HepG2 (cell line): ENCODE measurements at regions not wholly inside any gene's neighbourhood (a gene's known extent, or its start where the extent isn't known, plus 50 kb on each side); places are given as distances from the start of the nearest gene placed in this dataset.

Experiments used
- ATAC-seq: fragments of 200-7000 bp; cut with Tn5 transposase; 3 replicates; pipeline ENCODE4 v1.9.1; 2020; ENCODE audit warnings: mild to moderate bottlenecking, moderate library complexity
- BruUV-seq: library from RNA; stranded (reverse); fragments of 400-500 nt; replicated peaks from 2 replicates; lab custom pipeline; 2021; lab: Mats Ljungman, UMichigan
- CTCF ChIA-PET: fragments of 300-600 bp; formaldehyde crosslinking; extraction: SDS; loops from one replicate; lab custom pipeline; 2021; ENCODE audit warnings: low total read pairs, inconsistent platforms, low intra/inter-chr PET ratio; lab: Yijun Ruan, JAX
- POLR2A ChIA-PET: fragments of 350-600 bp; sonication (Branson Sonifier 250); formaldehyde crosslinking; loops from one replicate; lab custom pipeline; 2020; ENCODE audit warnings: antibody characterized with exemption, inconsistent platforms; lab: Yijun Ruan, JAX
- DNase-seq: peaks from one replicate; pipeline ENCODE4 v3.0.0-alpha.2; 2015; ENCODE audit warnings: low spot score
- FAIRE-seq: peaks from 3 replicates; lab custom pipeline; 2011; peaks lifted over from hg19 to GRCh38; lab: Jason Lieb, UNC
- H2AFZ ChIP-seq: one replicate; pipeline ENCODE4 v1.6.1; 2011; ENCODE audit warnings: low read length, inconsistent platforms
- H3K27ac ChIP-seq: fragments of 300-600 bp; 3 replicates; pipeline ENCODE4 v1.8.0; 2011; ENCODE audit warnings: mixed run types, mild to moderate bottlenecking, mixed read lengths, low read length, inconsistent platforms; ENCODE audit not compliant: insufficient read depth; ENCODE audit errors: extremely low read length
- H3K27me3 ChIP-seq, 2 experiments: fragments of 200-600 bp in 1 of 2; 2 replicates in 1 of 2; 3 replicates in 1 of 2; pipeline versions ENCODE4 v1.6.0 to v1.8.0; 2011; ENCODE audit warnings: low read length in 2 of 2, mild to moderate bottlenecking in 2 of 2, moderate library complexity in 2 of 2, inconsistent platforms in 1 of 2; ENCODE audit not compliant: insufficient read depth in 2 of 2, control insufficient read depth in 1 of 2
- H3K36me3 ChIP-seq, 2 experiments: fragments of 200-600 bp in 1 of 2; replicated peaks in 1 of 2; 2 replicates in 1 of 2; 3 replicates in 1 of 2; pipeline versions ENCODE4 v1.5.1 to v1.8.0; 2011; ENCODE audit warnings: low read length in 2 of 2, inconsistent platforms in 1 of 2; ENCODE audit not compliant: insufficient read depth in 2 of 2, control insufficient read depth in 1 of 2
- H3K4me1 ChIP-seq: 2 replicates; pipeline ENCODE4 v1.5.1; 2012; ENCODE audit warnings: low read length, inconsistent platforms; ENCODE audit not compliant: insufficient read depth
- H3K4me2 ChIP-seq: 2 replicates; pipeline ENCODE4 v1.6.0; 2011; ENCODE audit warnings: low read depth, low read length, inconsistent platforms
- H3K4me3 ChIP-seq, 3 experiments: fragments of 200-600 bp in 1 of 3; sonication (generic), shearing (Covaris generic) in 1 of 3; replicated peaks in 1 of 3; 2 replicates each; pipeline ENCODE4 v1.5.1; 2011 to 2016; ENCODE audit warnings: low read length in 3 of 3, inconsistent platforms in 2 of 3, low read depth in 2 of 3, mild to moderate bottlenecking in 2 of 3, control low read depth in 1 of 3, mixed read lengths in 1 of 3; ENCODE audit not compliant: insufficient read depth in 1 of 3
- H3K79me2 ChIP-seq: one replicate; pipeline ENCODE4 v1.6.1; 2011; ENCODE audit warnings: low read length, inconsistent platforms; ENCODE audit not compliant: insufficient read depth
- H3K9ac ChIP-seq: 2 replicates; pipeline ENCODE4 v1.6.0; 2011; ENCODE audit warnings: mild to moderate bottlenecking, low read depth, low read length, inconsistent platforms; ENCODE audit not compliant: insufficient read depth
- H3K9me3 ChIP-seq: 2 replicates; pipeline ENCODE4 v1.5.1; 2012; ENCODE audit warnings: mild to moderate bottlenecking, low read length
- H4K20me1 ChIP-seq: 2 replicates; pipeline ENCODE4 v1.6.0; 2011; ENCODE audit warnings: inconsistent platforms, mild to moderate bottlenecking, low read length, moderate library complexity; ENCODE audit not compliant: insufficient read depth
- ARID2 ChIP-seq: sonication (generic); formaldehyde crosslinking; IDR thresholded peaks from 2 replicates; pipeline ENCODE4 v1.8.1; 2022; ENCODE audit warnings: mild to moderate bottlenecking, missing genetic modification reagents, borderline replicate concordance
- BCL3 ChIP-seq: sonication (generic); formaldehyde crosslinking; IDR thresholded peaks from 2 replicates; pipeline ENCODE4 v1.5.1; 2020; ENCODE audit warnings: mild to moderate bottlenecking, missing genetic modification reagents, moderate library complexity
- FOSL2 ChIP-seq: sonication (generic); formaldehyde crosslinking; IDR thresholded peaks from 2 replicates; pipeline ENCODE4 v1.4.0; 2020; ENCODE audit warnings: missing genetic modification reagents
- KDM5B ChIP-seq: sonication (generic); formaldehyde crosslinking; IDR thresholded peaks from 2 replicates; pipeline ENCODE4 v1.4.0; 2020; ENCODE audit warnings: missing genetic modification reagents, mild to moderate bottlenecking, borderline replicate concordance
- MATR3 ChIP-seq: sonication (generic); formaldehyde crosslinking; IDR thresholded peaks from 2 replicates; pipeline ENCODE4 v1.4.0; 2020; ENCODE audit warnings: missing genetic modification reagents
- MTF2 ChIP-seq: sonication (generic); formaldehyde crosslinking; IDR thresholded peaks from 2 replicates; pipeline ENCODE4 v1.5.0; 2020; ENCODE audit warnings: missing genetic modification reagents, borderline replicate concordance
- RERE ChIP-seq: IDR thresholded peaks from 2 replicates; pipeline ENCODE4 v1.6.1; 2016; ENCODE audit warnings: low read depth, missing genetic modification reagents, missing compliant biosample characterization
- TFE3 ChIP-seq: IDR thresholded peaks from 2 replicates; pipeline ENCODE4 v1.6.1; 2016
- ZNF143 ChIP-seq: sonication (generic); formaldehyde crosslinking; IDR thresholded peaks from 2 replicates; pipeline ENCODE4 v1.4.0; 2020; ENCODE audit warnings: missing genetic modification reagents
- ZNF44 ChIP-seq: sonication (generic); formaldehyde crosslinking; IDR thresholded peaks from 2 replicates; pipeline ENCODE4 v1.5.1; 2020; ENCODE audit warnings: mild to moderate bottlenecking, missing genetic modification reagents
- ZNF580 ChIP-seq: IDR thresholded peaks from 2 replicates; pipeline ENCODE4 v1.6.1; 2016; ENCODE audit warnings: low read depth, borderline replicate concordance
- ZNF614 ChIP-seq: IDR thresholded peaks from 2 replicates; pipeline ENCODE4 v1.6.1; 2018; ENCODE audit warnings: missing biosample characterization, missing genetic modification reagents, inconsistent platforms, borderline replicate concordance
- ZNF713 ChIP-seq: sonication (generic); formaldehyde crosslinking; IDR thresholded peaks from 2 replicates; pipeline ENCODE4 v1.4.0; 2020; ENCODE audit warnings: mild to moderate bottlenecking, missing genetic modification reagents
- ZXDC ChIP-seq: sonication (generic); formaldehyde crosslinking; IDR thresholded peaks from 2 replicates; pipeline ENCODE4 v1.5.0; 2020; ENCODE audit warnings: mild to moderate bottlenecking, missing genetic modification reagents
- WGBS: methylation state at CpG from one replicate; pipeline ENCODE4 v1.1.6; 2017; ENCODE audit warnings: low lambda C conversion rate; 5-methylcytosine and 5-hydroxymethylcytosine counted together
- in situ Hi-C: cut with HindIII; loops from 2 replicates; pipeline ENCODE4 v1.10.0; 2017; ENCODE audit warnings: low pct_unique_long_range_greater_than_20kb; ENCODE audit not compliant: extremely low pct_ligation_motif_present
- intact Hi-C: fragments of 100-400 bp; cut with micrococcal nuclease; formaldehyde crosslinking; loops from one replicate; pipeline ENCODE4 v1.10.0; 2022; ENCODE audit not compliant: unreplicated experiment

- Histone ChIP-seq H3K4me3 (no peak overlapping the region), H3K4me2 (no peak overlapping the region), H3K27ac (no peak overlapping the region), H3K9ac (no peak overlapping the region), H4K20me1 (no peaks in the 10 kb centered on the region), H3K79me2 (no peaks in the 10 kb centered on the region), H3K4me1 (no peaks in the 10 kb centered on the region), H3K27me3 (no peaks in the 10 kb centered on the region), H3K36me3 (no peaks in the 10 kb centered on the region), H2AFZ (no peak overlapping the region), H3K9me3 (peaks cover 70% of the 10 kb centered on the region)
- intact Hi-C loops: no loop called here
- no peak for DNase-seq
- no TSS peak for BruUV-seq
- no peak for FAIRE-seq
- no peak for ATAC-seq
- POLR2A ChIA-PET: no interaction called here
- in situ Hi-C loops: no loop called here
- WGBS: 16% methylated on average over 7 of the region's 7 CpGs
- CTCF ChIA-PET: no interaction called here
- TF ChIP-seq ZNF143: no peak
- no peak for TF ChIP-seq TFE3 (CRISPR knock-in tag)
- no peak for TF ChIP-seq FOSL2
- no peak for TF ChIP-seq BCL3 (CRISPR knock-in tag)
- TF ChIP-seq ZXDC (CRISPR knock-in tag): no peak
- TF ChIP-seq MATR3: no peak
- no peak for TF ChIP-seq ZNF44 (CRISPR knock-in tag)
- no peak for TF ChIP-seq ZNF614 (CRISPR knock-in tag)
- TF ChIP-seq RERE: no peak
- TF ChIP-seq ZNF713 (CRISPR knock-in tag): no peak
- TF ChIP-seq MTF2 (CRISPR knock-in tag): no peak
- TF ChIP-seq ARID2 (CRISPR knock-in tag): no peak
- TF ChIP-seq KDM5B (CRISPR knock-in tag): no peak
- TF ChIP-seq ZNF580 (CRISPR knock-in tag): no peak
Measured at GRCh38 chr1:73472810-73473209, 725.2 kb downstream of the LRRIQ3 start.
